NT2/D1 (cell line): ENCODE measurements at regions not wholly inside any gene's neighbourhood (a gene's known extent, or its start where the extent isn't known, plus 50 kb on each side); places are given as distances from the start of the nearest gene placed in this dataset.

Source experiments
- YY1 ChIP-seq: IDR thresholded peaks from 2 replicates; pipeline ENCODE4 v1.6.1; 2011; ENCODE audit not compliant: insufficient read length, insufficient read depth
- ZNF274 ChIP-seq: IDR thresholded peaks from 2 replicates; pipeline ENCODE4 v1.6.1; 2011; ENCODE audit warnings: mild to moderate bottlenecking, low read depth, low read length

- no peak for TF ChIP-seq YY1
- no peak for TF ChIP-seq ZNF274
Observed at GRCh38 chr15:77874063-77874462, 203.4 kb downstream of the TBC1D2B start.
